DMS 273 treated with DMSO at 0.1 percent for 48 hours (cell line): ENCODE measurements at regions not wholly inside any gene's neighbourhood (a gene's known extent, or its start where the extent isn't known, plus 50 kb on each side); places are given as distances from the start of the nearest gene placed in this dataset.

Experiments
- DNase-seq: peaks from one replicate; lab custom pipeline; 2025; lab: John Stamatoyannopoulos, UW

- no peak for DNase-seq
Observed at GRCh38 chr13:97797553-97797952, 155.9 kb upstream of the IPO5 start.

- no peak for DNase-seq
Observed at GRCh38 chr13:97798171-97798821, 155.2 kb upstream of the IPO5 start.

- DNase-seq, result no peak
Observed at GRCh38 chr13:97798836-97799235, 154.6 kb upstream of the IPO5 start.

- DNase-seq, result no peak
Observed at GRCh38 chr13:97802213-97802612, 151.3 kb upstream of the IPO5 start.

- no peak for DNase-seq
Observed at GRCh38 chr13:97809576-97809975, 143.9 kb upstream of the IPO5 start.

GRCh38 chr13:97810152-97810551 lies 143.3 kb upstream of the IPO5 start:
- DNase-seq, result no peak

- DNase-seq, result no peak
Observed at GRCh38 chr13:97822377-97822776, 131.1 kb upstream of the IPO5 start.

GRCh38 chr13:97826421-97827012 lies 127.0 kb upstream of the IPO5 start:
- no peak for DNase-seq

- DNase-seq, result no peak
Observed at GRCh38 chr13:97834250-97834649, 119.2 kb upstream of the IPO5 start.

- DNase-seq, result no peak
Observed at GRCh38 chr13:97843189-97843588, 110.3 kb upstream of the IPO5 start.

- DNase-seq, result no peak
Observed at GRCh38 chr13:97844151-97844550, 109.3 kb upstream of the IPO5 start.

GRCh38 chr13:97848886-97849285 lies 104.6 kb upstream of the IPO5 start:
- no peak for DNase-seq

GRCh38 chr13:97849305-97849704 lies 104.2 kb upstream of the IPO5 start:
- DNase-seq, result no peak

- DNase-seq, result no peak
Observed at GRCh38 chr13:97851269-97851668, 102.2 kb upstream of the IPO5 start.

- DNase-seq, result no peak
Observed at GRCh38 chr13:97852181-97852874, 101.1 kb upstream of the IPO5 start.

GRCh38 chr13:97853550-97853949 lies 99.9 kb upstream of the IPO5 start:
- no peak for DNase-seq

GRCh38 chr13:97855570-97856303 lies 97.7 kb upstream of the IPO5 start:
- DNase-seq, result peak; percentile 31

GRCh38 chr13:97856304-97856675 lies 97.2 kb upstream of the IPO5 start:
- no peak for DNase-seq

GRCh38 chr13:97858161-97858560 lies 95.3 kb upstream of the IPO5 start:
- no peak for DNase-seq

GRCh38 chr13:97866346-97866745 lies 87.1 kb upstream of the IPO5 start:
- no peak for DNase-seq

- DNase-seq, result no peak
Observed at GRCh38 chr13:97866751-97867150, 86.7 kb upstream of the IPO5 start.

GRCh38 chr13:97873398-97873797 lies 80.1 kb upstream of the IPO5 start:
- DNase-seq, result no peak

GRCh38 chr13:97875218-97875617 lies 78.3 kb upstream of the IPO5 start:
- DNase-seq, result no peak
